ENCODE measurements at regions not wholly inside any gene's neighbourhood (a gene's known extent, or its start where the extent isn't known, plus 50 kb on each side); places are given as distances from the start of the nearest gene placed in this dataset.
A peak's percentile ranks its signal among the peaks of the same experiment; 100 is the strongest.
"Not testable (repeated sequence)": the region's sequence is repeated elsewhere in the genome, so short reads cannot be mapped to it uniquely, and the experiment has no call there.

DNA sequence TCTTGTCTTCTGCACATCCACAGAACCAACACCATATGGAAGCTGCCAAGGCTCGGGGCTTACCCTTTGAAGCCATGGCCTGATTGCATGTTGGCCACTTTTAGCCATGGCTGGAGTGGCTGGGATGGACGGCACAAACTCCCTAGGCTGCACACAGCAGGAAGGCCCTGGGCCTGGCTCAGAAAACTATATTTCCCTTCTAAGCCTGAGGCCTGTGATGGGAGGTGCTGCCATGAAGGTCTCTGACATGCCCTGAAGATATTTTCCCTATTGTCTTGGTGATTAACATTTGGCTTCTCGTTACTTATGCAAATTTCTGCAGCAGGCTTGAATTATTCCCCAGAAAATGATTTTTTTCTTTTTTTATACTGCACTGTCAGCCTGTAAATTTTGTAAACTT, 387.0 kb upstream of the KCND2 start:
- no peak for DNase-seq (ENCODE audit: low spot score)

DNA sequence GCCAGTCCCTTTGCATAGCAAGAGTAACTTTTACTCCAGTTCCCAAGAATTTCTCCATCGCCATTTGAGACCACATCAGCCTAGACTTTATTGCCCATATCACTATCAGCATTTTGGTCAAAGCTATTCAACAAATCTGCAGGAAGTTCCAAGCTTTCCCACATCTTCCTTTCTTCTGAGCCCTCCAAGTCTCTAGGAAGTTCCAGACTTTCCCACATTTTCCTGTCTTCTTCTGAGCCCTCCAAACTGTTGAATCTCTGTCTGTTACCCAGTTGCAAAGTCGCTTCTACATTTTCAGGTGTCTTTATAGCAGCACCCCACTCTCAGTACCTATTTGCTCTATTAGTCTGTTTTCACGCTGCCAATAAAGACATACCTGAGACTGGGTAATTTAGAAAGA, 386.4 kb upstream of the KCND2 start:
- DNase-seq (ENCODE audit: low spot score), result not testable (repeated sequence)

DNA sequence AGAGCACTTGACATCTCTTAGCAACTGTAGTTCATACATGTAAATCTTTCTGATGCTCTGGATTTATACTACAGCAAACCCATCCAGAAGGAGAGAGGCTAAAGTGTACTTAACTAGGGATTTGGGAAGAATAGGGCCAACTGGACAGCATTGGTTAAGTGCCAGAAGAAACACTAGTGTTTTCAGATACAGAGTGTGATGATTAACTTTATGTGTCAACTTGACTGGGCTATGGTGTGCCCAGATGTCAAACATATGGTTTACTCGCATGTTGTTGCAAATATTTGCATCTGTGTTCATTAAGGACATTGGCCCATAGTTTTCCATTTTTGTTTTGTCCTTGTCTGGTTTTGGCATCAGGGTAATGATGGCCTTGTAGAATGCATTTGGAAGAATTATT, 384.7 kb upstream of the KCND2 start:
- no peak for DNase-seq (ENCODE audit: low spot score)

DNA sequence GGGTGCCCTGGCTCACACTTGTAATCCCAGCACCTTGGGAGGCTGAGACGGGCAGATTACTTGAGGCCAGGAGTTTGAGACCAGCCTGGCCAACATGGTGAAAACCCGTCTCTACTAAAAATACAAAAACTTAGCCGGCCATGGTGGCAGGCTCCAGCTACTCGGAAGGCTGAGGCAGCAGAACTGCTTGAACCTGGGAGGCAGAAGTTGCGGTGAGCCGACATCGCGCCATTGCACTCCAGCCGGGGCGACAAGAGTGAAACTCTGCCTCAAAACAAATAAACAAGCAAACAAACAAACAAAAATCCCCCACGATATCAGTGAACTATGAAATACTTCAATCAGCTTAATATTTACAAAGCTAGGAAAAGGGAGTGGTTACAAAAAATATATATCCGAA, 382.3 kb upstream of the KCND2 start:
- no peak for DNase-seq (ENCODE audit: low spot score)

DNA sequence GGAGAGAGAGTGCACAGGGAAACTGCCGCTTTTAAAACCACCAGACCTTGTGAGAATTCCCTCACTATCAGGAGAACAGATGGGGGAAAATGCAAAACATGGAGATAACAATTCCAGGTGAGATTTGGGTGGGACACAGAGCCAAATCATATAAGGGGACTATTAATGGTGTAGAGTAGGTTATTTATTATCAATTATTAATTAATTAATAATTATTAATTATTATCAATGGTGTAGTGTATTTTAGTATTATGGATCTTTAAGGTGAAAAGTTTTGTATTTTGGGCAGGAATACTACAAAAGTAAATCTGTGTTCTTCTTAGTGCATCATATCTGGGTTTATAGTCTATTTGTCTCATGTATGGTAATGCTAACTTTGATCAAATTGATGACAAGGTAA, 377.7 kb upstream of the KCND2 start:
- no peak for DNase-seq (ENCODE audit: low spot score)

DNA sequence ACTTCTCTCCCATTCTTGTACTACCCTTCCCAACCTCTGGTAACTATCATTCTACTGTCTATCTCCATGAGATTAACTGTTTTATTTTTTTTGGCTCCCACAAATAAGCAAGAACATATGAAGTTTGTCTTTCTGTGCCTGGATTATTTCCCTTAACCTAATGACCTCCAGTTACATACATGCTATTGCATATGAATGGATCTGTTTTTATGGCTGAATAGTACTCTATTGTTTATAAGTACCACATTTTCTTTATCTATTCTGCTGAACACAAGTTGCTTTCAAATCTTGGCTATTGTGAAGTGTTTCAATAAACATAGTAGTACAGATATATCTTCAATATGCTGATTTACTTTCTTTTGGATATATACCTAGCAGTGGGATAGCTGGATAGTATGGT, 376.6 kb upstream of the KCND2 start:
- DNase-seq (ENCODE audit: low spot score), result no peak

DNA sequence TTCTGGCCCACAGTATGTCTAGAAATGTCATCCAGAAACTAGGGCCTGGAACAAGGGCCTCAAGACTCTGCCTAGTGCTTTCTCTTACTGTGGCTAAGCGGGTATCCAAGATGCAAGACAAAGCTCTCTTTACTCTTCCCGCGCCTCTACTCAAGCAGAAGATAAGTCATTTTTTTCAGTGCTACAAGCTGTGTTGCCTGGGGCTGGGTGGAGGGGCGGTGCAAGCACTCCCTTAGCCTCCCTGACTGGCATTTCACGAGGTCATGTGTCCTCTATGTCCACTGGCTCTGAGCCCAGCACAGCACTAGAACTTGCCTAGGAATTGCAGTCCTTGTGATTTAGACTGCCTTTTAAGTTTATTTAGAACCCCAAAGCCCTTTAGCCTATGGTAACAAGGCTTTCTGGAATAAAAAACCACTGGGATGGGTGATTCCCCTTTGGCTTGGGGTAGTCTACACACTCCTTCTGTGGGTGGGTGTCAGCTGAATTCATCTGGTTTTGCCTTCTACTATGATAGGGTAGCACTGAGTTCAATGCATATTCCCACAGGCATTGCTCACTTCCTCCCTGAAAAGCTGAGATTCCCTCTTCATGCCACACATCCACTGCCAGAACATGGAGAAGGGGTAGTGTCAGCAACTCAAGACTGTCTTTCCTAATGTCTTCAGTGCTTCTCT, 371.8 kb upstream of the KCND2 start:
- DNase-seq (ENCODE audit: low spot score), result no peak

DNA sequence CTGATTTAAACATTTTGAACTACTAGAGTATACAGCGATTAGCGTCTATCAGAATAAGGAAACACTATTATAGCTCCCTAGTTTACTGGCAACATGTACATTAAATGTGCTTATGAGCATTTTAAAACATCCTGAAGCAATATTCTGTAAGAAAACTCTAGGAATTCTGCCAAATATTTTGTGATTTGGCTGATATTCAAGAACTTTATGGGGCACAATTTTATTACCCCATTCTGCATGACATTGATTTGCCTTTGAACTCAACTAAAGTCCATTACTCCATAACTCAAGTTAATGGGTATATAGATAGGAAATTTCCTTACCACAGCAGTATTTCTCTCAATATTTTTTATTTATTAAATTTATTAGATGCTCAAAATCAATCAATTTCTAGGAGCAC, 369.9 kb upstream of the KCND2 start:
- DNase-seq (ENCODE audit: low spot score), result no peak

DNA sequence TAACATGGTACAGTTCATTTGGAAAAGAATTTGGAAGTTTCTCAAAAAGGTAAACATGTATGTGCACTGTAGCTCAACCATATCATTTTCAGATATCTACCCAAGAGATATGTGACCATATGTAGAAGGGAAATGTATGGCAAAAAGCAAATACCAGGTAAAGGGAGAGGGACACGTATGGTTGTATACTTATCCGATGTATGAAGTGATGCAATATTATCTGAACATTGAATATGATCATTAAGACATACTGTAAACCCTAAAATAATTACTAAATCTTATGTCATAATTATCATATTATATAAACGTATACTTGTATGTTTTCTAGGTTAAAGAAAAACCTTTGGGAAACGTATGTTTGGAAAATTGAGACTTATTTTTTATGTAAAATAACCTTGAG, 367.5 kb upstream of the KCND2 start:
- DNase-seq (ENCODE audit: low spot score), result no peak

DNA sequence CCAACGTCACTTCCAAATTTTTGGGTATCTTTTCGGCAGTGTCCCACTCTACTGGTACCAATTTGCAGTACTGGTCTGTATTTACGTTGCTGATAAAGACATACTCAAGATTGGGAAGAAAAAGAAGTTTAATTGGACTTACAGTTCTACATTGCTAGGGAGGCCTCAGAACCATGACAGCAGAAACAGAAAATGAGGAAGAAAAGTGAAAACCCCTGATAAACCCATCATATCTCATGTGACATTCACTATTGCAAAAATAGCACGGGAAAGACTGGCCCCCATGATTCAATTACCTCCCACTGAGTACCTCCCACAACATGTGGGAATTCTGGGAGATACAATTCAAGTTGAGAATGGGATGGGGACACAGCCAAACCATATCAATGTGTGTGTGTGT, 364.0 kb upstream of the KCND2 start:
- DNase-seq (ENCODE audit: low spot score), result no peak

DNA sequence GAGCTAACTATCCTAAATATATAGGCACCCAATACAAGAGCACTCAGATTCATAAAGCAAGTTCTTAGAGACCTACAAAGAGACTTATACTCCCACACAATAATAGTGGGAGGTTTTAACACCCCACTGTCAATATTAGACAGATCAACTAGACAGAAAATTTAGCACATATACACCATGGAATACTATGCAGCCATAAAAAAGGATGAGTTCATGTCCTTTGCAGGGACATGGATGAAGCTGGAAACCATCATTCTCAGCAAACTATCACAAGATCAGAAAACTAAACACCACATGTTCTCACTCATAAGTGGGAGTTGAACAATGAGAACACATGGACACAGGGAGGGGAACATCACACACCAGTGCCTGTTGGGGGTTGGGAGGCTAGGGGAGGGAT, 358.9 kb upstream of the KCND2 start:
- not testable (repeated sequence) for DNase-seq (ENCODE audit: low spot score)

DNA sequence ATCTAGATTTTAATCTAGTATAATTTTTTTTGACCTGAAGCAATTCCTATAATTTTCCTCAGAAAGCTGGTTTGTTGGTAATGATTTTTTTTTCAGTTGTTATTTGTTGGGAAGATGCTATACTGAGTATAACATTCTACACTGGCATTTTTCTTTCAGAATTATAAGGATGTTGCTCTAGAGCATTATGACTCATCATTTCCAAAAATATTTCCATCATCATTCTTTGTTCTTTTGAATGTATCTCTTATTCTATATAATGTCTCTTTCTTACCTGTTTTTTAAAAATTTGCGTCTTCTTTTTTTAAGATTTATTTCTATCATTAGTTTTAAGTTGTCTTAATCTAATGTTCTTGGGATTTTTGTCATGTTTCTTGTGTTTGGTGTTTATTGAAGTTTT, 356.5 kb upstream of the KCND2 start:
- no peak for DNase-seq (ENCODE audit: low spot score)

DNA sequence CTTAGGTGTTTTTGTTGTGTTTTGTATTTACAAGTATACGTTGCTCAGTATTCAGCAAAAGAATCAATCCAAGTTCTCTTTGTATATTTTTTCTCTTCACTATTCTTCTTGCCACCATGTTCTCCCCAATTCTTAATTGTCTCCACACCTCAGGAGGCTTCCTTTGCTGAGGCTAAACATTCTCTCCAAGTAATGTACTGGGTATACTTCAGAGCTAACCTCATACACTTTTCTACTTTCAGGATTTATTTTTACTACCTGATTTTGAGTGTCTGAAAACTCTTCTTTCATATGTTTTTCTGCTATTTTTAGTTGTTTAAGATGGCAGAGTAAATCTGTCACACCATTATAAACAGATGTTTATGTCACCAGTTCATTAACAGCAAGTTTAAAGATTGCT, 354.8 kb upstream of the KCND2 start:
- no peak for DNase-seq (ENCODE audit: low spot score)

DNA sequence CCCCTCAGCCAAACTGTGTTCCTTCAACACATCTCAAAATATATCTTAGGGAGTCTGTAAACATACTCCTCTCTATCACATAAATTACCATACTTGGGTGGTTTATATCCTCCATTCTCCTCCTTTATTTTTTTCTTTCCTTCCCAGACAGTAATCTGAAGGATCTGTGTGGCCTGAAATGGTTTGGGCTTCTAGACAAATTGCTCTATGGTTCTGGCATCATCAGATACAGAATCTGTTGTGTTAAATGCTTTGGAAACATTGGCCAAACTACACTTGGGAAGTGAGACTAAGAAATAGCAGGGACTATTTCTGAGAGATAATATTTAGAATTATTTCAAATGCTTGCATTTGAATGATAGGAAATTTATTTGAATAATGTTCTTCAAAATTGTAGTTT, 353.0 kb upstream of the KCND2 start:
- no peak for DNase-seq (ENCODE audit: low spot score)

DNA sequence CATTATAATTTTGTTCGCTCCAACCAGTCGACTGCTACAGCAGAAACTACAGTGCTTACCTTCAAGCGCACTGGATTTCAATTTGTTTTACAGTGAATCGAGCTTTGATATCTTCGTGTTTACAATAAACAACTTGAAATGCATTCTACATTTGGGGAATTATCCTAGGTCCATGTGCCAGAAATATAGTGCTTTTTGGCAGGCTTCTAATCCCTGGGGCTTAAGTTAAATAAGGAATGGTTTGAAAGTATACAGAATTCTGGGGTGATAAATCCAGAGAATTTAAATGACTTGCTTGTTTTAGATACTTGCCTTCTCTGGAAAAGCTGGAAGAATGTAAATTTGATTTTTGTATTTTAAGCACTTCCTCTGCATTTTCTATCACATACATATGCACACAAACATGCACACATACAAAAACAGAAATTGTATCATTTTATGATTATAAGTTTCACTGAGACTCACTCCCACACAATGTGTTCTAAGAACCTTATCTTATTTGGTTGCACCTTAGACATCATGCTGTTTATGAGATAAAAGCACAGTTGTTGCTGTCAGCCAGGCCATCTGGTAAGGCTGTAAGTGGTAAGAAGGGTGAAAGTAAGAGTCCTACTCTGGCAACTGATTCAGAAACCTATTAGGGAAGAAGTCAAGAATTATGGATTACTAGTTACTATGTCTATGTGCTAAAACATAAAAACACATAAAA, 347.2 kb upstream of the KCND2 start:
- DNase-seq (ENCODE audit: low spot score), result no peak

DNA sequence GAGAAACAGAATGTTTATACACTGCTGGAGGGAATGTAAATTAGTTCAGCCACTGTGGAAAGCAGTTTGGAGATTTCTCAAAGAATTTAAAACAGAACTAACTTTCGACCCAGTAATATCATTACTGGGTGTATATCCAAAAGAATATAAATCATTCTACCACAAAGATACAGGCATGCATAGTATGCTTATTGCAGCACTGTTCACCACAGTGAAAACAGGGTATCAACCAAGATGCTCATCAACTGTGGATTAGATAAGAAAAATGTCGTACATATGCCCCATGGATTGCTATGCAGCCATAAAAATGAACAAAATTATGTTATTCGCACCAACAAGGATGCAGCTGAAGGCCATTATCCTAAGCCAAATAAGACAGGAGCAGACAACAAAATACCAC, 343.1 kb upstream of the KCND2 start:
- DNase-seq (ENCODE audit: low spot score), result no peak

DNA sequence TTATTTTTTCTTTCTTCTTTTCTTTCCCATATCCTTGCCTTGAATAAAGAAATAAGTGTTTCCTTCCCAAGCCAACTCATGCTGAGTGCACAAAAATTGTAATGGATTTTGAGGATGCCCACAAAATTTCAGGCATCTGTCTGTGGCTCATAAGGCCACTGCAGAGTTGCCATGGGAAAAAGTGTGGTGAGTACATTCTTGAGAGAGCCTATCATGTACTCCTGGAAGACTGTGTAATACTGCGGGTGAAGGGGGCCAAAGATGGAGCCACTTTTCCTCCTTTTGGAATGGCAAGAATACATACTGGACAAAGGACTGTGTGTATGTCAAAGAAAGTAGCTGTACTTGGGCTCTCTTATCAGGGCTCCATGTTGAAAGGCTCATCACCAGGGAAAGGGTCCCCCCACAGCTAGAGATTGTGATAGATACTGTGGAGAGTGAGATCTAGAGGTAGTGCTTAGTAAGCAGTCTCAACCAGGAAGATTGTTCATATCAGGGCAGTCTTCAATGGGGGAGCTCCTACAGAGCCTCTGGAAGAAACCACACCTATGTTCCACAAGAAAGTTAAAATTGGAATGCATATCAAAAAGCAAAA, 341.6 kb upstream of the KCND2 start:
- no peak for DNase-seq (ENCODE audit: low spot score)

DNA sequence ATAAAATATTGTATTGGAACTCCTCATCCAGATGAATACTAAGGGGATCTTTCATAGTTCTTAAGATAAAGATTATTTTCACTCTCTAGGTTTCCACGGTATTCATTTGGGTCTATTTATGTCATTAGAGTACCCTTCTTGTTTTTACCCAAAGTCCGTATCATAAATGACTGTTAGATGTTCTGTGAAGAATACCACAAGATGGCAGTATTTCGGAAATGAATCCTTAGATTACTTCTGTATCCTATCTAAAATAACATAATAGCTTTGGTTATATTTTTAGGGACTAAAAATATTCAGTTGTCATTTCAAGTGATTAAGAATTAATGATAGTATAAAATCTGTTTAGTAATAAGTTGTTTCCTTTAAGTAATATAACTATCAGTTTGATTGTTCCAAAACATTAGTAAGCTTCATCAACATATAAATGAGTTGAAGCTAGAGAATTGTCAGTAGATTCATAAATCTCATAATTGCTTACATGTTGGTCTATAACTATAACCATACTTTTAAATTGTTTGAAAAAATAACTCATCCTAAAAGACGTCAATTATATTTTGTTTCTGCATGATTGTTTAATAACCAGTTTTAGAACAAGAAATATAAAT, 337.5 kb upstream of the KCND2 start:
- peak; percentile 0 for DNase-seq (ENCODE audit: low spot score)

DNA sequence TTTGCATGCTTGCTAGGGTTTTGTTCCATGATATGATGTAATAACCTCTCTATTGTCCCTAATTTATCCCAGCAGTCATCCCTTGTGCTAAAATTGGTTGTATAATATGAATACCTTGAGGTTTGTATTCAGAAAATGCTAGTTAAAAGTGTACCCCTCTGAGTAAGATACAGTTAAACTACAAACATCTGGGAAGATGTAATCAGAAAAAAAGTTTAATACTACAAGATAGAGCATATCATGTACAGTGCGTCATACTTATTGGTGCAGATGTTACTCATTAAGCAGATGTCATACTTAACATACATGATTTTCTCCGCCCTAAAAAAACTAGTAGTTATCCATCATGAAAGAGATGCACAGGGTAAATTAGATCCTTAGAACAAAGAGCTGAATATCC, 336.1 kb upstream of the KCND2 start:
- no peak for DNase-seq (ENCODE audit: low spot score)

DNA sequence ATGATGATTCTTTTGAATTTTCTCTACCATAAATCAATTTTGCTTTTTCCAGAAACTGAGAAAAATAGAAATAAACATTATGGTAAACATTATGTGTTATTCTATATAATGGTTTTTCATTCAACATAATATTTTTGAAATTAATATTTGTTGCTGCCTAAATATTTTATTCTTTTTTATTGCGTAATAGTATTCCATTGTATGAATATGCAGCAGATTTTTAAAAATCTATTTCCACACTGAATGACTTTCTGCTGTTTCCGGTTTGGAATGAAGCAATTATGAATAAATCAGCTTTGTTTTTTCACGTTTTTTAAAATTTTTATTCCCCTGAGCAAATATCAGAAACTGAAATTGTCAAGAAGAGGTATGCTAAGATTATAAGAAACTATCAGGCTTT, 335.2 kb upstream of the KCND2 start:
- no peak for DNase-seq (ENCODE audit: low spot score)

DNA sequence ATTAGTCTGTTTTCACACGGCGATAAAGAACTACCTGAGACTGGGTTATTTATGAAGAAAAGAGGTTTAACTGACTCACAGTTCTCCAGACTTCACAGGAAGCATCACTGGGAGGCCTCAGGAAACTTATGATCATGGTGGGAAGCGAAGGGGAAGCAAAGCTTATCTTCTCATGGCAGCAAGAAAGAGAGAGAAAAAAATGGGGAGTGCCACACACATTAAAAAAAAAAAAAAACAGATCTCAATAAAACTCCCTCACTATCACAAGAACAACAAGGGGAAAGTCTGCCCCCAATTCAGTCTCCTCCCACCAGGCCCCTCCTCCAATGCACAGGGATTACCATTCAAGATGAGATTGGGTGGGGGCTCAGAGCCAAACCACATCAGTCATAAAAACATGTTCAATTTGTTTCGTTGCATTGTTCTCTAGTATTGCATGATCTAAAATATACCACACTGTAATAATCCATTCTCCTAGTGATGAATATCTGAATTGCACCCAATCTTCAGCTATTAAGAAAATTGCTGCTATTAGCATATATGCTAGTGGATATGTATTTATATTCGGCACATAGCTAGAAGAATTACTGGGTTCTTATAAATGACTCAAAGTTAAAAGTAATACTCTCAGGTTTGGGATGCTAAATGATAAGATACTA, 328.9 kb upstream of the KCND2 start:
- DNase-seq (ENCODE audit: low spot score), result no peak

DNA sequence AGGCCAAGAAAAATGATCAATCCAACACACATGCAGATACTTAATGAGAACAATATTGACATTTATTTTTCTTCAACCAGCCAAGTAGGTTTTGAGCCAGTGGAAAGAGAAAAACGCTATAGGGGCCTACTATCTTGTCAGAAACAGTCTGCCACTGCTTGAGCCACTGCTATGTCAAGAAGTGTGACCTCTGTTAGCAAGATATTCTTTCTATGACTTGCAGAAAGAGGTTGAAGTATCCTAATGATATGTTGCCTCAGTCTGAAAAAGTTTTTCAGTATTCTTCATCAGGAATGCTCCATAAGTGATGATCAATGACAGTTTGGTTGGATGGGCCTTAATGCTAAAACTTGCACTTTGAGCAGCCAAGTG, 328.4 kb upstream of the KCND2 start:
- DNase-seq (ENCODE audit: low spot score), result no peak

DNA sequence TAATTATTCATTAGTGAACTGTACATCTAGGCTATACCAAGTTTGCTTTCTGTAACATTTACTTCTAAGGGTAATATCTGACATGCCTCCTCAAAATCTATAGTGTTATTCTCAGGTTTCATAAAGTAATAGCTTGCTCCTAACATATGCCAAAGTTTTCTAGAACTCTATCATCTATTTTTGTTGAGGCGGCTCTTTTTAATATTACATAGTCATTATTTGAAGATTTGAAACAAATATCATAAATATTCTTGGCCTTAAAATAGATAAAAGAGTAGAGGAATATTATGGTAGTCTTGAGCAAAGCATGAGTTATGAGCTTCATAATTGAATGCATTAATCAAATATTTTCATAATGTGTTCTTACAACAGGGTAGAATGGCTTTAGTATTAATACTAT, 327.2 kb upstream of the KCND2 start:
- no peak for DNase-seq (ENCODE audit: low spot score)

Measured in activated CD4-positive, alpha-beta T cell treated with anti-CD3 and anti-CD28 coated beads, Interleukin-2, Interleukin-4, amounts not matched to agents 100 ng/mL and 50 ng/mL, durations not matched to agents 16 hours and 8 hours (primary cell).